HG03135 (cell line): ENCODE measurements at regions not wholly inside any gene's neighbourhood (a gene's known extent, or its start where the extent isn't known, plus 50 kb on each side); places are given as distances from the start of the nearest gene placed in this dataset.
"Not testable (repeated sequence)": the region's sequence is repeated elsewhere in the genome, so short reads cannot be mapped to it uniquely, and the experiment has no call there.

Source experiments
- ATAC-seq: cut with Tn5 transposase; IDR thresholded peaks from one replicate; pipeline ENCODE4 v1.9.1; 2021; ENCODE audit warnings: mild to moderate bottlenecking, moderate library complexity; ENCODE audit not compliant: unreplicated experiment

DNA sequence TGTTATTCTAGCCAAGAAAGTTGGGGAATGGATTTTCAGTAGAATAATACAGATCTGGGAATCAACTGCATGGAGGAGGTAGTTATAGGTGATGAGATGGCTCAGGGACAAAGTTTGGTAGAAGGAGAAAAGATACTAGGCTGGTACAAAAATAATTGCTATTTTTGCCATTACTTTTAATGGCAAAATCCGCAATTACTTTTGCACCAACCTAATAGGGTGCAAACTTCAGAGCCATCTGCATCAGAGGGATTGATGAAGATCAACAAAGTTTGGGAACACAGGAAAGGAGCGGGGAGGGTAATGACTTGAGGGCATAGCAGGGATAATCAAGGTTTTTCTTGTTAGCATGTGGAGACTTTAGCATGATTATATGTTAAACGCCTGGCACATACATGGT, 178.7 kb upstream of the ROPN1B start:
- ATAC-seq = not testable (repeated sequence)

DNA sequence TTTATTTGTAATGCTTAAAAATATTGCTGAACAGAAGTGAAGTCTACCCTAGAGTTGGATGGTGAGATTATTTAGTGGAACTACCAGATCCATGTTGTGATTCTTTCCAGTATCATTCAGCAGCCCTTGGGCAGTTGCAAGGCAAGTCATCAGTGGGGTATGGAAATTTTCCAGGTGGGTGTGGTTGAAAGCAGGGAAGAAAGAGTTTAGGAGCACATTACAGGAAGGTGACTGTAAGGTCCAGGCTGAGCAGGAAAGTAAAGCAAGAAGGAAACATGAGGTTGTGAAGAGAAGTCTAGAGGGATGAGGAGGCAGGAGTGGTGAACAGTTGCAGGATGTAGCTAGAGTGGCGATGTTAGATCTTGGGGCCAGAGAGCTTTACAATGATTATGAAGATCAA, 178.0 kb upstream of the ROPN1B start:
- ATAC-seq = not testable (repeated sequence)

DNA sequence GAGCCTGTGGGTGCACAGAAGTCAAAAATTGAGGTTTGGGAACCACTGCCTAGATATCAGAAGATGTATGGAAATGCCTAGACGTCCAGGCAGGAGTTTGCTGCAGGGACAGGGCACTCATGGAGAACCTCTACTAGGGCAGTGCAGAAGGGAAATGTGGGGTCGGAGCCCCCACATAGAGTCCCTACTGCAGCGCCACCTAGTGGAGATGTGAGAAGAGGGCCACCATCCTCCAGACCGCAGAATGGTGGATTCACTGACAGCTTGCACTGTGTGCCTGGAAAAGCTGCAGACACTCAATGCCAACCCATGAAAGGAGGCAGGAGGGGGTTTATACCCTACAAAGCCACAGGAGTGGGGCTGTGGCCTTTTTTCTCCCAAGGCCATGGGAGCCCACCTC, 159.0 kb upstream of the ROPN1B start:
- ATAC-seq = not testable (repeated sequence)

DNA sequence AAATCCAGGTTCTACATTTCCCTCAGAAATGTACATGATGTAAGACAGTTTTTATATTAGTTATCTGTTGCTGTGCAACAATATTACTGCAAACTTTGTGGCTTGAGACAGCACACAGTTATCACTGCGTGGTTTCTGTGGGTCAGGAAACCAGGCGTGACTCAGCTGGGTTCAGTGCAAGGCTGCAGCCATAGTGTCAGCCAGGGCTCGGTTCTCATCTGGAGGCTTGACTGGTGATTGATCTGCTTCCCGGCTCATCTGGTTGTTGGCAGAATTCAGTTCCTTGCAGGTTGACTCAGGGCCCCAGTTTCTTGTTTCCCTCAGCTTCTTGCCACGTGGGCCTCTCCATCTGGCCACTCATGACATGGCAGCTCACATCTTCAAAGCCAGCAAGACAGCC, 146.8 kb upstream of the ROPN1B start:
- ATAC-seq = not testable (repeated sequence)

DNA sequence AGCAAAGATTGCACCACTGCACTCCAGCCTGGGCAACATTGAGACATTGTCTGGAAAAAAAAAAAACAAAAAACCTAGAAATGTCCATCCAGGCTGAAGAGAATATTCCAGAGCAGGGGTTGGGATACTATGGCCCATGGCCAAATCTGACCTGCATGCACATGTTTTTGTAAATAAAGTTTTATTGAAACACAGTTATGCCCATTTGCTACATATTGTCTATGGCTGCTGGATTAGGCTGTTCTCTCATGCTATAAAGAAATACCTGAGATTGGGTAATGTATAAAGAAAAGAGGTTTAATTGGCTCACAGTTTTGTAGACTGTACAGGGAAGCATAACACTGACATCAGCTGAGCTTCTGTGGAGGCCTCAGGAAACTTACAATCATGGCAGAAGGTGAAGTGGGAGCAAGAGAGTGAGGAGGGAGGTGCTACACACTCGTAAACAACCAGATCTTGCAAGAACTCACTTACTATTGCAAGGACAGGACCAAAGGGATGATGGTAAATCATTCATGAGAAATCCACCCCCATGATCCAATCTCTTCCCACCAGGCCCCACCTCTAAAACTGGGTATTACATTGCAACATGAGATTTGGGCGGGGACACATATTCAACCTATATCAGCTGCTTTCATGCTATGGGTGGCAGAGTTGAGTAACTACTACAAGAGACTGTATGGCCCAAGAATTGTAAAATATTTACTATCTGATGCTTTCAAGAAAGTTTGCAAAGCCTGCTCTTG, 137.8 kb upstream of the ROPN1B start:
- not testable (repeated sequence) for ATAC-seq

GRCh38 chr3:125835562-125835961, 133.4 kb upstream of the ROPN1B start:
- not testable (repeated sequence) for ATAC-seq

GRCh38 chr3:125836011-125836551, 132.9 kb upstream of the ROPN1B start:
- not testable (repeated sequence) for ATAC-seq

DNA sequence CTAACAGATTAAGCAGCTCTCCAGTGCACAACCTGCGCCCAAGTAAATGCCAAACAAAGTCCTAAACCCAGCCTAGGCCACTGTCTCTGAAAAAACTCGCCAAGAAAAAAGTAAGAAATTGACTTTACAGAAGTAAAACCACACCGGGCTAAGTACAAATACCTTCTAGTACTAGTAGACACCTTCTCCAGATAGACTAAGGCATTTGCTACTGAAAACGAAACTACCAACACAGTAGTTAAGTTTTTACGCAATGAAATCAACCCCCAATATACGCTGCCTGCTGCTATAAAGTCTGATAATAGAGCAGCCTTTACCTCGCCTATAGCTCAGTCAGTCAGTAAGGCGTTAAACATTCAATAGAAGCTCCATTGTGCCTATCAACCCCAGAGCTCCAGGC, 132.2 kb upstream of the ROPN1B start:
- not testable (repeated sequence) for ATAC-seq

DNA sequence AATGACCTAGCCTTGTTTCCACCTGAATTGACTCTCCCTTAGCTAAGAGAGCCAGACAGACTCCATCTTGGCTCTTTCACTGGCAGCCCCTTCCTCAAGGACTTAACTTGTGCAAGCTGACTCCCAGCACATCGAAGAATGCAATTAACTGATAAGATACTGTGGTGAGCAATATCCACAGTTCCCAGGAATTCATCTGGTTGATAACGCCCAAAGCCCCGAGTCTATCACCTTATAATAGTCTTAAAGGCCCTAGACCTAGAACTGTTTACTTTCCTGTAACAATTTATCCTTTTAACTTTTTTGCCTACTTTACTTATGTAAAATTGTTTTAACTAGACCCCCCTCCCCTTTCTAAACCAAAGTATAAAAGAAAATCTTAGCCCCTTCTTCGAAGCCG, 130.1 kb upstream of the ROPN1B start:
- ATAC-seq = not testable (repeated sequence)

DNA sequence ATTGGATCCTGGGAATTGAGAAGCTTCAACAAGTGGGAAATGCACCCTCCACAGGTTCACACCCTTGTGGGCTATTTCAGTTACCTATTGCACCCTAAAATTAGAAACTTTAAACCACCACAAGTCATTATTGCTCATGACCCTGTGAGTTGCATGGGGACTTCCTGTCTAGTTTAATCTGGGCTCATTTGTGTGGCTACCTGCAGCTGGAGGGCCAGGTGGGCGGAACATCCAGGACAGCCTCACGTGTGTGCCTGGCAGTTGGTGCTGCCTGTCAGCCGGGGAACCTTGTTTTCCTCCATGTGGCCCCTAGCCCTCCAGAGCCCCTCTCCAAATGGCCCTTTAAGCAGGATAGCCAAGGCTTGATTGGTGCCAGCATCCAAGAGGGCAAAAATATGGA, 128.5 kb upstream of the ROPN1B start:
- ATAC-seq = not testable (repeated sequence)

DNA sequence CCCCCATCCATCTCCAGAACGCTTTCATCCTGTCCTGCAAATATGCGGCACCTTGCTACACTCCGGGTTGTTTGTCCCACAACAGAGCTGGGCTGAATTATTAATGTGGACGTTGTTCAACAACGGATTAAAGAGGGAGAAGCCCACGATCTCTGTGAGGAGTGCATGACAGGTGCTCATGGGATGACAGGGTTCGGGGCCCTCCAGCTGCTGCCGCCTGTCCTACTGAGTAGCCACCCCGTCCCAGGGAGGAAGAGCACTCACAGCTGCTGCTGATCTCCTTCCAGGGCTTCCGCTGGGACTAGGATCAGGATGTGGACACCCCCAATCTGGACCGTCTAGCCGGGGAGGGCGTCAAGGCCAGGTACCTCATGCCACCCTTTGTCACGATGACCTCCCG, 121.0 kb upstream of the ROPN1B start:
- ATAC-seq = not testable (repeated sequence)

- ATAC-seq = not testable (repeated sequence)
These were observed 114.0 kb upstream of the ROPN1B start for GRCh38 chr3:125855006-125855405.

GRCh38 chr3:125860547-125860946, 108.4 kb upstream of the ROPN1B start:
- not testable (repeated sequence) for ATAC-seq

DNA sequence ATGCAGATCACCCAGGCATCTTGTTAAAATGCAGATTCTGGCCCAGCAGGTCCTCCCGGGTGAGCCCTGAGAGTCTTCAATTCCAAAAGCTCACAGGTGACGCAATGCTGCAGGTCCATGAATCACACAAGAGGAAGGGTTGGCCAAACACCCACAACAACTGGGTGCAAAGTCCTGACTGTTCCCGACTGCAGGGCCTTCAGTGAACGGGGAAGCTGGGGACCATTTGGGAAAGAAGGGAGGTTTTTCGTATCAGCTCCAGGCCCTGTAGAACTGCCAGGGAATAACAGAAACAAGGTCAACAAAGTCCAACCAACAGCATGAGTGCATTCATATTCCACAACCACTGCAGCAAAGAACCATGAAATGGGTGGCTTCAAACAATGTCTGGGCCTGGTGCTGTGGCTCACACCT, 106.1 kb upstream of the ROPN1B start:
- ATAC-seq = not testable (repeated sequence)

GRCh38 chr3:125864532-125864931, 104.4 kb upstream of the ROPN1B start:
- not testable (repeated sequence) for ATAC-seq

- ATAC-seq = not testable (repeated sequence)
These were observed 83.0 kb upstream of the ROPN1B start for GRCh38 chr3:125886006-125886405.

DNA sequence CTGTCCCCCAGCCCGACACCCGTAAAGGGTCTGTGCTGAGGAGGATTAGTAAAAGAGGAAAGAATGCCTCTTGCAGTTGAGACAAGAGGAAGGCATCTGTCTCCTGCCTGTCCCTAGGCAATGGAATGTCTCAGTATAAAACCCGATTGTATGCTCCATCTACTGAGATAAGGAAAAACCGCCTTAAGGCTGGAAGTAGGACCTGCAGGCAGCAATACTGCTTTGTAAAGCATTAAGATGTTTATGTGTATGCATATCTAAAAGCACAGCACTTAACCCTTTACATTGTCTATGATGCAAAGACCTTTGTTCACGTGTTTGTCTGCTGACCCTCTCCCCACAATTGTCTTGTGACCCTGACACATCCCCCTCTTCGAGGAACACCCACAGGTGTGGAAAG, 69.8 kb upstream of the ROPN1B start:
- ATAC-seq = not testable (repeated sequence)

- ATAC-seq = not testable (repeated sequence)
These were observed 67.5 kb upstream of the ROPN1B start for GRCh38 chr3:125901473-125901872.

DNA sequence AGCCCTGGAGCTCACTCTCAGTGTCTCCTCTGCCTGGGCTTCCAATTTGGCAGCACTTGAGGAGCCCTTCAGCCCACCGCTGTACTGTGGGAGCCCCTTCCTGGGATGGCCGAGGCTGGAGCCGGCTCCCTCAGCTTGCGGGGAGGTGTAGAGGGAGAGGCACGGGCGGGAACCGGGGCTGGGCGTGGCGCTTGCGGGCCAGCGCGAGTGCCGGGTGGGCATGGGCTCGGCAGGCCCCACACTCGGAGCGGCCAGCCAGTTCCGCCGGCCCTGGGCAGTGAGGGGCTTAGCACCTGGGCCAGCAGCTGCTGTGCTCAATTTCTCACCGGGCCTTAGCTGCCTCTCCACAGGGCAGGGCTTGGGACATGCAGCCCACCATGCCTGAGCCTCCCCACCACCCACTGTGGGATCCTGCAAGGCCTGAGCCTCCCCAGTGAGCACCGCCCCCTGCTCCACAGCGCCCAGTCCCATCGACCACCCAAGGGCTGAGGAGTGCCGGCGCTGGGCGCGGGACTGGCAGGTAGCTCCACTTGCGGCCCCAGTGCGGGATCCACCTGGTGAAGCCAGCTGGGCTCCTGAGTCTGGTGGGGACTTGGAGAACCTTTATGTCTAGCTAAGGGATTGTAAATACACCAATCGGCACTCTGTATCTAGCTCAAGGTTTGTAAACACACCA, 65.1 kb upstream of the ROPN1B start:
- ATAC-seq = not testable (repeated sequence)

- ATAC-seq = not testable (repeated sequence)
These were observed 61.7 kb upstream of the ROPN1B start for GRCh38 chr3:125907279-125907678.

- not testable (repeated sequence) for ATAC-seq
These were observed 58.1 kb upstream of the ROPN1B start for GRCh38 chr3:125910851-125911250.
